NT2/D1 (cell line): ENCODE measurements at regions not wholly inside any gene's neighbourhood (a gene's known extent, or its start where the extent isn't known, plus 50 kb on each side); places are given as distances from the start of the nearest gene placed in this dataset.

Experiments used
- DNase-seq: peaks from one replicate; pipeline ENCODE4 v3.0.0-alpha.2; 2011; ENCODE audit warnings: low read depth, low spot score
- H3K27me3 ChIP-seq: 2 replicates; pipeline ENCODE4 v1.6.0; 2011; ENCODE audit warnings: mild to moderate bottlenecking; ENCODE audit not compliant: insufficient read length, insufficient read depth
- H3K36me3 ChIP-seq: 2 replicates; pipeline ENCODE4 v1.6.1; 2011; ENCODE audit warnings: mild to moderate bottlenecking, low read length, mixed read lengths; ENCODE audit not compliant: insufficient read depth, insufficient read length
- H3K4me1 ChIP-seq: 2 replicates; pipeline ENCODE4 v1.5.1; 2011; ENCODE audit not compliant: insufficient read depth, insufficient read length
- H3K4me3 ChIP-seq: 2 replicates; pipeline ENCODE4 v1.5.1; 2011; ENCODE audit warnings: low read depth; ENCODE audit not compliant: insufficient read length
- H3K9ac ChIP-seq: 2 replicates; pipeline ENCODE4 v1.6.0; 2011; ENCODE audit warnings: low read depth; ENCODE audit not compliant: insufficient read length
- H3K9me3 ChIP-seq: 2 replicates; pipeline ENCODE4 v1.5.1; 2011; ENCODE audit warnings: mild to moderate bottlenecking, low read length; ENCODE audit not compliant: insufficient read depth
- SUZ12 ChIP-seq: IDR thresholded peaks from 2 replicates; pipeline ENCODE4 v1.6.1; 2011; ENCODE audit not compliant: insufficient read length, insufficient read depth; ENCODE audit errors: extremely low read depth
- YY1 ChIP-seq: IDR thresholded peaks from 2 replicates; pipeline ENCODE4 v1.6.1; 2011; ENCODE audit not compliant: insufficient read length, insufficient read depth
- ZNF274 ChIP-seq: IDR thresholded peaks from 2 replicates; pipeline ENCODE4 v1.6.1; 2011; ENCODE audit warnings: mild to moderate bottlenecking, low read depth, low read length

GRCh38 chrY:8081151-8081550 lies 1169.6 kb upstream of the AMELY start:
- no peak for DNase-seq
- H3K9me3 ChIP-seq, result no peaks in the 10 kb centered on the region
- TF ChIP-seq YY1 (no peak), SUZ12 (no peak), ZNF274 (no peak)

GRCh38 chrY:8065220-8065619 lies 1153.7 kb upstream of the AMELY start:
- H3K4me1 ChIP-seq, result no peaks in the 10 kb centered on the region
- no peak overlapping the region for H3K4me3 ChIP-seq
- no peak for TF ChIP-seq YY1
- no peak for TF ChIP-seq SUZ12
- TF ChIP-seq ZNF274, result no peak
- H3K9ac ChIP-seq, result no peak overlapping the region
- no peaks in the 10 kb centered on the region for H3K9me3 ChIP-seq
- H3K36me3 ChIP-seq, result no peaks in the 10 kb centered on the region
- no peak for DNase-seq
- no peaks in the 10 kb centered on the region for H3K27me3 ChIP-seq

More at GRCh38 chrY:8081151-8081550, 1169.6 kb upstream of the AMELY start:
- H3K36me3 ChIP-seq, result no peaks in the 10 kb centered on the region
- H3K4me1 ChIP-seq, result no peaks in the 10 kb centered on the region
- no peak overlapping the region for H3K9ac ChIP-seq
- no peak overlapping the region for H3K4me3 ChIP-seq
- no peaks in the 10 kb centered on the region for H3K27me3 ChIP-seq

GRCh38 chrY:8064500-8064899 lies 1152.9 kb upstream of the AMELY start:
- H3K4me1 ChIP-seq, result no peaks in the 10 kb centered on the region
- no peaks in the 10 kb centered on the region for H3K27me3 ChIP-seq
- no peaks in the 10 kb centered on the region for H3K36me3 ChIP-seq
- H3K4me3 ChIP-seq, result no peak overlapping the region
- TF ChIP-seq ZNF274, result no peak
- no peak for TF ChIP-seq SUZ12
- TF ChIP-seq YY1, result no peak
- H3K9me3 ChIP-seq, result no peaks in the 10 kb centered on the region
- no peak for DNase-seq
- no peak overlapping the region for H3K9ac ChIP-seq

- TF ChIP-seq SUZ12 (no peak), ZNF274 (no peak), YY1 (no peak)
- Histone ChIP-seq H3K36me3 (no peaks in the 10 kb centered on the region), H3K27me3 (no peaks in the 10 kb centered on the region), H3K9ac (no peak overlapping the region), H3K9me3 (no peaks in the 10 kb centered on the region), H3K4me3 (no peak overlapping the region), H3K4me1 (no peaks in the 10 kb centered on the region)
- DNase-seq, result no peak
These were observed 1152.4 kb upstream of the AMELY start for GRCh38 chrY:8063973-8064372.

- DNase-seq, result no peak
- Histone ChIP-seq H3K4me1 (no peaks in the 10 kb centered on the region), H3K27me3 (no peaks in the 10 kb centered on the region), H3K36me3 (no peaks in the 10 kb centered on the region), H3K9me3 (no peaks in the 10 kb centered on the region), H3K4me3 (no peak overlapping the region), H3K9ac (no peak overlapping the region)
- TF ChIP-seq ZNF274, result no peak
These were observed 1147.1 kb upstream of the AMELY start for GRCh38 chrY:8058613-8059012.

GRCh38 chrY:8051340-8051739 lies 1139.8 kb upstream of the AMELY start:
- H3K27me3 ChIP-seq, result no peaks in the 10 kb centered on the region
- DNase-seq, result no peak
- H3K4me3 ChIP-seq, result no peak overlapping the region
- H3K9me3 ChIP-seq, result no peaks in the 10 kb centered on the region
- H3K4me1 ChIP-seq, result no peaks in the 10 kb centered on the region
- no peaks in the 10 kb centered on the region for H3K36me3 ChIP-seq
- no peak overlapping the region for H3K9ac ChIP-seq
- TF ChIP-seq SUZ12 (no peak), YY1 (no peak), ZNF274 (no peak)

GRCh38 chrY:8041238-8041637 lies 1129.7 kb upstream of the AMELY start:
- no peak overlapping the region for H3K9ac ChIP-seq
- H3K4me3 ChIP-seq, result no peak overlapping the region
- H3K4me1 ChIP-seq, result no peaks in the 10 kb centered on the region
- H3K9me3 ChIP-seq, result no peaks in the 10 kb centered on the region
- H3K27me3 ChIP-seq, result no peaks in the 10 kb centered on the region
- TF ChIP-seq SUZ12 (no peak), YY1 (no peak), ZNF274 (no peak)
- no peak for DNase-seq
- no peaks in the 10 kb centered on the region for H3K36me3 ChIP-seq

GRCh38 chrY:8036563-8036962 lies 1125.0 kb upstream of the AMELY start:
- Histone ChIP-seq H3K36me3 (no peaks in the 10 kb centered on the region), H3K27me3 (no peaks in the 10 kb centered on the region), H3K4me3 (no peak overlapping the region), H3K9me3 (no peaks in the 10 kb centered on the region), H3K9ac (no peak overlapping the region), H3K4me1 (no peaks in the 10 kb centered on the region)
- DNase-seq, result no peak
- no peak for TF ChIP-seq ZNF274
- no peak for TF ChIP-seq SUZ12
- TF ChIP-seq YY1, result no peak
